HG02885 (cell line): ENCODE measurements at regions not wholly inside any gene's neighbourhood (a gene's known extent, or its start where the extent isn't known, plus 50 kb on each side); places are given as distances from the start of the nearest gene placed in this dataset.
A peak's percentile ranks its signal among the peaks of the same experiment; 100 is the strongest.
"Not testable (repeated sequence)": the region's sequence is repeated elsewhere in the genome, so short reads cannot be mapped to it uniquely, and the experiment has no call there.

Experiments used
- ATAC-seq: cut with Tn5 transposase; IDR thresholded peaks from one replicate; pipeline ENCODE4 v1.9.1; 2021; ENCODE audit warnings: mild to moderate bottlenecking; ENCODE audit not compliant: unreplicated experiment, poor library complexity

DNA sequence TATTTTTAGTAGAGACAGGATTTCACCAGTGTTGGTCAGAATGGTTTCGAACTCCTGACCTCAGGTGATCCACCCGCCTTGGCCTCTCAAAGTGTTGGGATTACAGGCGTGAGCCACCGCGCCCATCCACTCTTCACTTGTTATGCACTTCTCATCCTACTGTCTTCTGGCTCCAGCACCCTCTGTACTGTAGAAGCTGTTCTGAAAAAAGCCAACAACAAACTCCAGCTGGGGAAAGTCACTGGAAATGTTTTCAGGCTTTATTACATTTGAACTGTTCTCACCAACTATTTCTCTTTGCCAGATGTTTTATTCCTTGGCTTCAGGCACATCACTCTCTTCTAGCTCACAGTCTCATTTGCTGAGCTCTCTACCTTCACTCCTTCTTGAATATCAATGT is 122.5 kb upstream of the EGR2 start:
- no peak for ATAC-seq

DNA sequence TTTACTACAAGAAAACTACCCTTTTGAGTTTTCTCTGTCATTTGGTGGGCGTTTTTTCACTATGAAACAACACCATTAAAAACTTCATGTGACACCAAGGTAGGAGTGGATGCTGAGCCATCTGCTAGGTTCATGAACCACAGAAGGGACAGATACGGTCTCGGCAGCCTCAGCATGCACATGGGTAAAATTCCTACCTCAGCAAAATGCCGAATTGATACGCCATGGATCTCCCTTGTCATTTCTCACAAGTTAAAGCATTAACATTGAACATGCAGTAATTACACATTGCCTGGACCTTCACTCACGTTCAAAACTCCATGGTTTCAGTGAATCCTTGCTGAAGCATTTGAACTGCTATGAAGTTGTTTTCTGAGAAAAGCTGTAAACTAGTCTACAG is 121.5 kb upstream of the EGR2 start:
- ATAC-seq: no peak

DNA sequence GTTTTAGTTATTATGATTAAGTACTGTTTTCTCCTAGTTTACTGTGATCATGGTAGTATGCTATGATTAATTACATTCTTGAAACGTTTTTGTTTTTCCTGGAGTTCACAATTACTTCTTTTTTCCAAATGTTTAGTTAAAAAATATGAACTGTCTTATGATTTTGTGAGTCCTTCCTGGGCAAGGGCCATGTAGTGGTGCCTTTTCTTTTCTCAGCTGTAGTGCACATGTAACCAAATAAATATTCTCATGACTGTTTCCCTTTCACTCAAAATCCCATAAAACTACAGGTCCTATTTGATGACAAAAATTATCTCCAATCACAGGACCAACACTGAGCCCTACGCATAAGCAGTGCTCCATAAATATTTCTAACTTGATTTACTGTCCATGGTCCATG is 118.9 kb upstream of the EGR2 start:
- no peak for ATAC-seq

DNA sequence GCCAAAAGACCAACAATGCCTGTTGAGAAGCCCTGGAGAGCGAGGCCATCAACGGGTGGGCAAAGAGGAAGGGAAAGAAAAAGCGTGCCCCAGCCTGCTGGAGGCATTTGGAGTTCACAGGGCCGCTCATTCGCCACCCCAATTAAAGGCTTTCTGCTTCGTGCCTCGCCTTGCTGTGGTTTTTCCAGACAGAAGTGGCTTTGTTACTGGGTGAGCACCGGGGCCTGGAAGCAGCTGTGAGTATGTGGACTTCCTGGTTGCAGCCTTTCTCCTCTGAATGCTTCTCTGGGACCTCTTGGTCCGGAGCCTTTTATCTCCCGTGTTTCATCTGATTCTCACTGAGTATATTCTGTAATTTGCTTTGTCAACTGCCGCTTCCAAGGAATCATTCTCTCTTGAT is 118.1 kb upstream of the EGR2 start:
- no peak for ATAC-seq

DNA sequence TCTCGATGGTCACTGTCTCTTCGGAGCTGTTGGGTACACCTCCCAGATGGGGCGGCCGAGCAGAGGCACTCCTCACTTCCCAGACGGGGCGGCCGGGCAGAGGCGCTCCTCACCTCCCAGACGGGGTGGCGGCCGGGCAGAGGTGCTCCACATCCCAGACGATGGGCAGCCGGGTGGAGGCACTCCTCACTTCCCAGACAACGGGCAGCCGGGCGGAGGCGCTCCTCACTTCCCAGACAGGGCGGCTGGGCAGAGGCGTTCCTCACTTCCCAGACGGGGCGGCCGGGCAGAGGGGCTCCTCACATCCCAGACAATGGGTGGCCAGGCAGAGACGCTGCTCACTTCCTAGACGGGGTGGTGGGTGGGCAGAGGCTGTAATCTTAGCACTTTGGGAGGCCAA is 112.6 kb upstream of the EGR2 start:
- not testable (repeated sequence) for ATAC-seq

DNA sequence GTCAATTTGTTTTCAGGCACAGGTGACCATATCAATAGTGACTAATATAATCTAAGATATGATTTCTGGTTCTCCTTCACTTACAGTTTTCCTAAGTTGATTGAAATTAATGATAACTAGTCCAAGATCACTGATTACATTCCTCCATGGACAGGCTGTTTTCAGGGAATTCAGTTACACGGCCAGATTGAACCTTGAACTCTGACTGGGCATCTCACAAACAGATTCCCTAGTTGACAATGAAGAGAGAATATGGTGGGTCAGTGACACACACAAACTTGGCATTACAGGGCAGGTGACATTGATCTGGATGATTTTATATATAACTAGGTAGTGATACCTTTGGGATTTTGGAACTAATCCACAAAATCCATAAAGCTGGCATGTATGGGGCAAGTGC is 110.2 kb upstream of the EGR2 start:
- ATAC-seq: no peak

- peak; percentile 95 for ATAC-seq
Measured at GRCh38 chr10:62924344-62924748, 108.2 kb upstream of the EGR2 start.

- ATAC-seq: no peak
Measured at GRCh38 chr10:62919776-62920175, 103.6 kb upstream of the EGR2 start.

DNA sequence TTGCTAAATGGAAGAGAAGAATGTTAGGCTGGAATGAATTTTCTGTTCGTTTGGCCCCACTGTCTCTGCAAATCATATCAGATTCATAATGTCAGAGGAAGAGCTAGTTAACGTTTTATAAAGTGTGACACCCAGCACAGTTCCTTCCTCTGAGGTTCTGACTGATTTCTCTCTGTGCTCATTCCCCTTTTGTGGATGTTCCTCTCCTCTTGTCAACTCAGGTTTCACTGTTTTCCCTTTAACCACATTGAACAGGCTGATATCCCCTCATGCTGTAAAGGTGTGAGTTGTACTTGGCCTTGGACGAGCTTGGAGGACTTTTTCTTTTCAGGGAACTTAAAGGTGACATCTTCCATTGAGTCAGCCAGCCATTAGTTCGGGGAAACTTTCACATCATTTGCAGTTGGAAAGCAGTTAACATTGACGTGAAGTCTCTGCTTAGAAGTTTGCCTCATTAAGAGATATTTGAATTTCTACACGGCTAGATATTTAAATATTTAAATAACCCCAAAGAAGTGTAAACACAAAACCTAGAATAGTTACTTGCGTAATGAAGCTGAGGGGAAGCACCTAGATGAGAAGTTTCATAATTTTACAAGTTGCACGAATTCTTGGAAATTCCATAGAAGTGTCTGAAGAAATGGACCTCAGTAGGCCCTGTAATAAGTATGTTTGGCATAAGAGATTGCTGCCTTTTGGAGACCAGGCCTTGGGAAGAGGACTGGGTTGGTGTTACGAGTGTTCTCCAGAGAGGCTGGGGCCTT is 101.5 kb upstream of the EGR2 start:
- ATAC-seq: peak; percentile 50

DNA sequence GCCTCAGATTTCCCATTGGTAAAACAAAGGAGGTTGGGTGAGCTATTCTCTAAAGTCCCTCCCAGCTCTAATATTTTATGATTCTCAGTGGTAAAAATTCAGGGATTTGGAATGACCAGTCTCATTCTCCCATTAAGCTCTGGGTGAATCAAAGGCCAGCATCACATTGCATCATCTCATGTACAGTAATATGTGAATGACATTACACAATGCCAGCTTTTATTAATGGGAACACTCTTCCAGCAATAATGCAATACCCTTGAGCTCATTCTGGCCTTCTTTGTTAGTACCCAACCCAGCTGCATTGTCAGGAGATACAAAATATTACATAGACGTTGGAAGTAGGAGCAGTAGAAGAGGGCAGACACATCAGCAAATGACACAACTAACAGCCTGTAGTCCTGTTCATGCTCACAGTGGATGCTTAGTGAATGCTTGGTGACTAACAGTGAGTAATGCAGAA is 100.0 kb upstream of the EGR2 start:
- no peak for ATAC-seq

DNA sequence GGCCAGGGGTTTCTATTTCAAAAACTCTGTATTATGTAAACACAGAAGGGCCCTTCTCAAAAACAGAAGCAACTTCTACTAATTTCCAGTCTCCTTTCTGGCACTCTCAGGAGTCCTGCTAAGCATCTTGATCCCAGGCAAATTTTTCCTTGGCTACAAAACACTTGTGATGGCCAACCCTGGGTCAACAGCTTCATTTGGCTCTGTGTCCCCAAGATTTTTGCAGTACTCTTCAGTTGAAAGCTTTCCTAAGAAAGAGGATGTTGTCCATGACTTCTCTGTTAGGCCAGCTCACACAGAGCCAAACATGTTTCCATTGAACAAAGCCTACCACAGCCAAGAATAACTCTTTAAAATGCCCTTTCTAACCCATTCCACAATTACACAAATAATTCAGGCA is 99.0 kb upstream of the EGR2 start:
- no peak for ATAC-seq

DNA sequence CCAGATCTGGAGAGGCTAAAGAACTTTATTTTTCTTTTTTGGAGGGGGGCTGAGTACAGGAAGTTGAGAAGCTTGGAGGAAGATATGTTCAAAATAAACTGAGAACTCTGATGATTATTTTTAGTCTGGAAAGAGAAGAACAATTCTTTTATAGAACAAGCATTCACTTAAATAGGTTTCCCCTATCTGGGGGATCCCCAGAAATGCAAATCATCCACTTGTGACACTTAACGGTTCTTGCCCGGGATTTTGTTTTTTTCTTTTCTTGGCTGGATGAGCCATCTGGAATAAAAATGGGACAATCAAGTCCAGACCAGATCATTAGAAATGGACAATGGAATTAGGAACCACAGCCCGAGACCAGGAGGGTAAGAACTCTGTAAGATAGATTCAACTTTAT is 95.9 kb upstream of the EGR2 start:
- ATAC-seq: peak; percentile 45

- no peak for ATAC-seq
Measured at GRCh38 chr10:62911210-62911963, 95.2 kb upstream of the EGR2 start.

DNA sequence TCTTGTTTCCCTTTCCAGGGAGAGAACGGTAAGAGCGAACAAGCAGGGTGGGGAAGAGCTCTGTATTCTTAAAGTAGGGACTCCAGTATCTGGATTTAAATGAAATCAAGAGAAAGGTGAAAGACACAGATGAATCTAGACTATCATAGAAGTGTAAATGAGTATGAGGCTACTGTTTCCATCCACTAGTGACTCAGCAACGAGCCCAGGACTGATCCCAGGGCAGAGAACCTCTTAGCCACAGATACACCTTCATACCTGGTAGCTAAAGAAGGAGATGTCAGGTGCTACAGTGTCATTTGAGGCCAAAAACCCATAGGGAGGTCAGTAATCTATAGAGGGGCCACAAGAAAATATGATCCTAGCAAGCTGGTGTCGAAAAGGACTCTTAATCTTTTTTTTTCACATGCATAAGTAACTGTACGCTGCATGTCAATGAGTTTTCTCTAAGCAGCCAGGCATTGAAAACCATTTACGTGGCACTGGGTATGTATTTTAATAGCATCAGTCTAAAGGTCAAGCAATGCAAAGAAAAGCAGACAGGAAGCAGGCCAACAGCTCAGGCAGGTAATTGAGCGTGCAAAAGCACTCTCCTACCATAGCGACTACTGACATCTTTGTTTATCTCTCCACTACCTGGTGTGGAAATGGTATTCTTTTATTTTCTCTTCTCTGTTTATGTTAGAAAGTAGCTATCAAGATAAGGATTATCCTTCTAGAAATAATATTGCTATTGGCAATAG is 91.5 kb upstream of the EGR2 start:
- peak; percentile 75 for ATAC-seq

- ATAC-seq: no peak
Measured at GRCh38 chr10:62904281-62904875, 88.2 kb upstream of the EGR2 start.

DNA sequence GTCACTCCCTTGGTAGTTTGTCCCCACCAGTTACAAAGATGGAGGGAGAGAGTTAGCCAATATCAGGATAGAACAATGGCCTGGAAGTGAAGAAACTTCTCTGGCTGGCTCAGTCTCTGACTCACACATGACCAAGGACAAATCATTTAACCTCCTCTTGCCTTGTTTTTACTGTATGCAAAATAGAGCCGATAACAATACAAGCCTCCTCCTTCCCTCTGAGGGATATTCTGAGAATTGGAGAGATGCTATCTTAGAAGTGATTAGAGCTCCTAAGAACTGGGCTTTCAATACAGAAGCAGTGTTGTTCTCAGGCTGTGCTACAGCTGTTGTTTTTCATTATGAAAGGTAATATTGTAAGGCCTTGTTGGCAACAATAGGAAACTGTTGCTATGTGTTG is 87.7 kb upstream of the EGR2 start:
- no peak for ATAC-seq

DNA sequence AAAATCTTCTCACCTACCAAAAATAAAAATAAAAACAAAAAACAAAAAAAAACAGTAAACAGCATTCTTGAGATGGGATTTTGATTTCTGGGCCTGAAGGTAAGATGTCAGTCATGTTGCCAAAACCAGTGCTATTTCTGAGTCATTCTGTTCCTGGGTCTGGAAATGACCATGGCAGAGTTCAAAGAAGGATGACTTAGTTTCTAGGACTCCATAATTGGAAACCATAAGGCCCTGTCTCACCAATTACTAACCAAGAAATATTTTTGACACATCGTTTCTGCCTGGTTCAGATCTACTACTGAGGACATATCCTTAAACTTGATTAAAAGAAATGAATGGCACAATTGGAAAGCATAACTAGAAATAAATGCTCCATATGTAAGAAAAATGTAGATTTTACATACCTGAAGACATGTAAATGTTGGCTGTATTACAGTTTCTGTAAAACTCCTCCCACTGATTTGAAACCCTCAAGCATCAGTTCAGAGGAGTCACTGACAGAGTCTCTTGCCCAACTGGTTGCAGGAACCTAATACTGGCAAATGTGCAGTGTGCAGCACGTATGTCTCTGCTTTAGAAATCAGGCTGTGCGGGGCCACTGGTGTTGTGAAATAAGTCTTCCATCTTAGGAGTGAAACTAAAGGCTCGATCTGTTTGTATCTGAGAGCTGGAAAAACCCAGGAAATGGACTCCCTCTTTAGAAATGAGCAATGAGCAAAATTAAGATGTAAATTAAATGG is 84.8 kb upstream of the EGR2 start:
- ATAC-seq: no peak

DNA sequence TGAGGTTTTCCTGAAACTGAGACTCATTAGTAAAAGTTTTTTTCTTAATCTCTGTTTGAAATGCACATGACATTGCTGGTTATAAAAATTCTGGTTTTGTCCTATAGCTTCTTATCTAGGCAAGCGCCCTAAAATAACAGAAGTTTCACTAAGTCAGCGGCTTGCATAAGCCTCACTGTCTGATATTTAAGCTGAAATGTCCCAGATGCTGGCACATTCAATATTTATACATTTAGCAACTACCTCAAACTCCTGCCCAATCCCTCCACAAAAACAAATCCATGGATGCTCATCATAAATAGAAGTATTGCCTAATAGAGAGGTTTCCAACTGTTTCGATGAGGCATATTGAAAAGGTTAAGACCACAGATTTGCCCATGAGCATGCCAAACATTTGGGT is 83.1 kb upstream of the EGR2 start:
- no peak for ATAC-seq

DNA sequence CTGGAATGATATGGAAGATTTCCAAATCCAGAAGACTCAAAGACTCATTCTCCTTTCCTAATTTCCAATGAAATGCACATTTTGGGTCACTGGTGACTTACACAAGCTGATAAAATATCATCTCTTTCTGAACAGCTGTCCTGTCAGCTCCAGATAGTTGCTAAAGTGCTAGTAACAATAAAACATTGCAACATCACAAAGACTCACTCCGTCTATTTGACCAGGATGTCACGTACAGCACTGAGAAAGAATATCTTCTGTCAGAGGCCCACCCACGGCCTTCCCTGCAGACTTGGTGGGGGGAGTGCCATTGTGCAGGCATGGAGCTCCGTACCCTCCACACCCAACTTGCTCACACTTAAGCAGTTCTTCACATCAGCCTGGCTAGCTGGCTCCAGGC is 78.9 kb upstream of the EGR2 start:
- no peak for ATAC-seq

DNA sequence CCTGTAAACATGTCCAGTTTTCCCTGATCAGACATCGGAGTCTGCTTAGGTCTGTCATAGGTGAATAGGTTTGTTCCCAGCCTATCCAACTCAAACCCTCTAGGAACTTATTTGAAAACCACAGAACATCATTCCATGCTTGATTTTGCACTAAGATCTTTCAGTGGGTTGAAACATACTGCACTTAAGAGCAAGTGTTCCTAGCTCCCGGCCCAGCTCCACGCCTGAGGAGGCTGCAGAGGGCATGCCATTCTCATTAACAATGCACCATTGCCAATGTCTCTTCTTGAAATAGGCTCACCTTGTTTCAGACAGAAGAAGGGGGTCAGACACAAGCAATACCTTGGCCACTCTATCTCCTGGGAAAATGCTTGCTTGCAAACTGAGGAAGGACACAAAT is 78.0 kb upstream of the EGR2 start:
- no peak for ATAC-seq
